OCI-LY1 (cell line): ENCODE measurements at regions not wholly inside any gene's neighbourhood (a gene's known extent, or its start where the extent isn't known, plus 50 kb on each side); places are given as distances from the start of the nearest gene placed in this dataset.

Experiments
- H2AFZ ChIP-seq: fragments of 200-600 bp; sonication (generic), shearing (Covaris generic); 2 replicates; pipeline ENCODE4 v1.6.0; 2014; ENCODE audit warnings: antibody characterized with exemption, mild to moderate bottlenecking, low read length
- H3F3A ChIP-seq: fragments of 200-600 bp; sonication (generic), shearing (Covaris generic); 2 replicates; pipeline ENCODE4 v1.6.0; 2014; ENCODE audit warnings: mild to moderate bottlenecking, antibody characterized with exemption, low read length, moderate library complexity; ENCODE audit not compliant: insufficient read depth
- H3K27ac ChIP-seq: fragments of 200-600 bp; sonication (generic); 2 replicates; pipeline ENCODE4 v1.5.1; 2014; ENCODE audit warnings: low read length, mixed run types, mild to moderate bottlenecking, low read depth; ENCODE audit not compliant: poor library complexity, severe bottlenecking
- H3K27me3 ChIP-seq: fragments of 200-600 bp; sonication (generic); 2 replicates; pipeline ENCODE4 v1.6.0; 2014; ENCODE audit warnings: antibody characterized with exemption, mild to moderate bottlenecking, low read length, moderate library complexity; ENCODE audit not compliant: insufficient read depth
- H3K36me3 ChIP-seq: fragments of 200-600 bp; sonication (generic); 2 replicates; pipeline ENCODE4 v1.6.1; 2014; ENCODE audit warnings: mild to moderate bottlenecking, antibody characterized with exemption, low read length, moderate library complexity, mixed read lengths; ENCODE audit not compliant: insufficient read depth
- H3K4me1 ChIP-seq: fragments of 200-600 bp; sonication (generic); 2 replicates; pipeline ENCODE4 v1.5.1; 2014; ENCODE audit warnings: mild to moderate bottlenecking, low read length, moderate library complexity; ENCODE audit not compliant: insufficient read depth, severe bottlenecking
- H3K4me2 ChIP-seq: fragments of 200-600 bp; sonication (generic), shearing (Covaris generic); 2 replicates; pipeline ENCODE4 v1.6.1; 2014; ENCODE audit warnings: low read length
- H3K4me3 ChIP-seq: fragments of 200-600 bp; sonication (generic); 2 replicates; pipeline ENCODE4 v1.5.1; 2014; ENCODE audit warnings: low read length, low read depth, mild to moderate bottlenecking, mixed read lengths; ENCODE audit not compliant: poor library complexity, severe bottlenecking
- H3K79me2 ChIP-seq: fragments of 200-600 bp; shearing (Covaris generic); 2 replicates; pipeline ENCODE4 v1.6.1; 2016; ENCODE audit warnings: mixed run types, low read length, mixed read lengths; ENCODE audit not compliant: insufficient read depth
- H3K9ac ChIP-seq: fragments of 200-600 bp; sonication (generic), shearing (Covaris generic); 2 replicates; pipeline ENCODE4 v1.6.1; 2014; ENCODE audit warnings: mild to moderate bottlenecking, low read length, mixed read lengths
- H3K9me2 ChIP-seq: fragments of 200-600 bp; sonication (generic), shearing (Covaris generic); 2 replicates; pipeline ENCODE4 v1.6.1; 2014; ENCODE audit warnings: low read depth, mild to moderate bottlenecking, low read length, mixed read lengths
- H3K9me3 ChIP-seq: fragments of 200-600 bp; shearing (Covaris generic); 2 replicates; pipeline ENCODE4 v1.6.1; 2014; ENCODE audit warnings: low read length, mixed read lengths
- H4K20me1 ChIP-seq: fragments of 200-600 bp; sonication (generic), shearing (Covaris generic); 2 replicates; pipeline ENCODE4 v1.6.0; 2016; ENCODE audit warnings: mild to moderate bottlenecking, low read length; ENCODE audit not compliant: insufficient read depth
- EZH2 ChIP-seq: fragments of 200-600 bp; sonication (generic), shearing (Covaris generic); IDR thresholded peaks from 2 replicates; pipeline ENCODE4 v1.8.0; 2017; ENCODE audit warnings: borderline replicate concordance, mixed run types, mild to moderate bottlenecking, antibody characterized with exemption, low read length, moderate library complexity, mixed read lengths
- TF ChIP-seq, protein P1 (sequence below): fragments of 200-600 bp; sonication (generic), shearing (Covaris generic); IDR thresholded peaks from 2 replicates; pipeline ENCODE4 v1.5.1; 2017; ENCODE audit warnings: mild to moderate bottlenecking, antibody characterized with exemption, low read length, moderate library complexity, mixed read lengths

DNA sequence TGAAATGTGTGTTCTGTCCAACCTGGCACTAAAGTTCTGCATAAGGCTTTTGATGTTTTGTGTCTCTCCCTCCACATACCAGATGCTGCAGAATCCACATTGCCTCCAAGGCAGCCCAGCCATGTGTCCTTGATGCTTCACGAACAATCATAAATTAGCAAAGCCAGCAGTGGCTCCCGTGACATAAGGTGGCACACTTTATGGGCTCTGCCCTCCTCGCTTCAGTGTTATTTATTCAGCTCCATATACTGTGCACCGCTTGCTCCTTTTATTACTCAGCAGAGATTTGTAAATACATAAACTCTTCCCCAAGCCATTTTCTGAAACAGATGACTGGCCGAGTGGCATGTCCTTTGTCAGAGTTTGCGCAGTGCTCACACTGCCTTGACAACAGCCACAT lies 112.8 kb upstream of the SLC35F3 start:
- no peaks in the 10 kb centered on the region for H3K79me2 ChIP-seq
- no peak overlapping the region for H3K9ac ChIP-seq
- H3F3A ChIP-seq: no peaks in the 10 kb centered on the region

DNA sequence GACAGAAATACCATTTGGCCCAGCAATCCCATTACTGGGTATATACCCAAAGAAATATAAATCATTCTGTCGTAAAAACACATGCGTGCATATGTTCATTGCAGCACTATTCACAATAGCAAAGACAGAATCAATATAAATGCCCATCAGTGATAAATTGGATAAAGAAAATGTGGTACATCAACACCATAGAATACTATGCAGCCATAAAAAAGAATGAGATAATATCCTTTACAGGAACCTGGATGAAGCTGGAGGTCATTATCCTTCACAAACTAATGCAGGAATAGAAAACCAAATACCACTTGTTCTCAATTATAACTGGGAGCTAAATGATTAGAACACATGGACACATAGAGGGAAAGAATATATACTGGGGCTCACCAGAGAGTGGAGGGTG lies 109.6 kb upstream of the SLC35F3 start:
- Histone ChIP-seq H3K9ac (no peak overlapping the region), H3K36me3 (no peaks in the 10 kb centered on the region), H3K9me3 (no peaks in the 10 kb centered on the region), H3F3A (no peaks in the 10 kb centered on the region), H3K4me2 (no peak overlapping the region), H3K27me3 (no peaks in the 10 kb centered on the region), H3K27ac (no peak overlapping the region), H3K79me2 (no peaks in the 10 kb centered on the region), H4K20me1 (no peaks in the 10 kb centered on the region), H3K4me3 (no peak overlapping the region), H2AFZ (no peak overlapping the region), H3K9me2 (no peaks in the 10 kb centered on the region), H3K4me1 (no peaks in the 10 kb centered on the region)
- no peak for TF ChIP-seq EZH2
- TF ChIP-seq, protein P1, sequence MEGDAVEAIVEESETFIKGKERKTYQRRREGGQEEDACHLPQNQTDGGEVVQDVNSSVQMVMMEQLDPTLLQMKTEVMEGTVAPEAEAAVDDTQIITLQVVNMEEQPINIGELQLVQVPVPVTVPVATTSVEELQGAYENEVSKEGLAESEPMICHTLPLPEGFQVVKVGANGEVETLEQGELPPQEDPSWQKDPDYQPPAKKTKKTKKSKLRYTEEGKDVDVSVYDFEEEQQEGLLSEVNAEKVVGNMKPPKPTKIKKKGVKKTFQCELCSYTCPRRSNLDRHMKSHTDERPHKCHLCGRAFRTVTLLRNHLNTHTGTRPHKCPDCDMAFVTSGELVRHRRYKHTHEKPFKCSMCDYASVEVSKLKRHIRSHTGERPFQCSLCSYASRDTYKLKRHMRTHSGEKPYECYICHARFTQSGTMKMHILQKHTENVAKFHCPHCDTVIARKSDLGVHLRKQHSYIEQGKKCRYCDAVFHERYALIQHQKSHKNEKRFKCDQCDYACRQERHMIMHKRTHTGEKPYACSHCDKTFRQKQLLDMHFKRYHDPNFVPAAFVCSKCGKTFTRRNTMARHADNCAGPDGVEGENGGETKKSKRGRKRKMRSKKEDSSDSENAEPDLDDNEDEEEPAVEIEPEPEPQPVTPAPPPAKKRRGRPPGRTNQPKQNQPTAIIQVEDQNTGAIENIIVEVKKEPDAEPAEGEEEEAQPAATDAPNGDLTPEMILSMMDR: no peak

More for the DNA sequence above, 112.8 kb upstream of the SLC35F3 start:
- Histone ChIP-seq H3K36me3 (no peaks in the 10 kb centered on the region), H3K4me2 (no peak overlapping the region), H2AFZ (no peak overlapping the region), H3K27me3 (no peaks in the 10 kb centered on the region), H3K4me3 (no peak overlapping the region), H3K9me2 (no peaks in the 10 kb centered on the region), H3K4me1 (no peaks in the 10 kb centered on the region), H4K20me1 (no peaks in the 10 kb centered on the region), H3K27ac (no peak overlapping the region), H3K9me3 (no peaks in the 10 kb centered on the region)
- TF ChIP-seq, protein P1: no peak
- no peak for TF ChIP-seq EZH2

DNA sequence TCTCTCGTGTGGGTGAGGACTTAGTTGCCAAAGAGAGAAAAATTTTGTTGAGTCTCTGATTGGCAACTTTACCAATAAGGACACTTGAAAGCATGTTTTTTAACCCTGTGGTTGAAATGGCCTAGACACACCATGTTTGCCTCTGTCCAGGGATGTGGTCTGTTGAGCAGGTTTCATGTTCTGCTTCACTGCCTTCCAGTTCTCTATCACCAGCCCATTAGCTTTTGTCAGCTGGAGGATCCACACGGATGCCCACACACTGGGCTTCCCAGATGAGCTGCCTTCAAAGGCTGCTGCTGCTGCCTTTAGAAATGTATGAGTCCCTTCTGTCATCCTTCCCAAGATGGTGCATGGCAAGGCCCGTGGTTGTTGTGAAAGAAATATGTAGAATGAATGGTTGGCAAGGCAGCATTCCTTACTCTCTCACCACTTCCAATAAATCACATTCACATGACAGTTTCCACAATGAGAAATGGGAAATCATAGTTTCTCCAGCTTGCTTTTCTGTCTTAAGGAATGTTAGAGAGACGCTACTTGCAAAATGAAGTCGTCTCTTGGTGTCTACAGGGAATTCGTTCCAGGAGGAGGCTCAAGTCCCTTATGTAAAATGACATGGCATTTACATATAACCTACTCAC lies 108.2 kb upstream of the SLC35F3 start:
- Histone ChIP-seq H4K20me1 (no peaks in the 10 kb centered on the region), H3K36me3 (no peaks in the 10 kb centered on the region)
- TF ChIP-seq, protein P1: no peak
- no peak for TF ChIP-seq EZH2

More for the DNA sequence above, 108.2 kb upstream of the SLC35F3 start:
- Histone ChIP-seq H3K4me3 (no peak overlapping the region), H2AFZ (no peak overlapping the region), H3K4me2 (no peak overlapping the region), H3K4me1 (no peaks in the 10 kb centered on the region), H3K9me3 (no peaks in the 10 kb centered on the region), H3F3A (no peaks in the 10 kb centered on the region), H3K9me2 (no peaks in the 10 kb centered on the region), H3K9ac (no peak overlapping the region), H3K27ac (no peak overlapping the region), H3K79me2 (no peaks in the 10 kb centered on the region), H3K27me3 (no peaks in the 10 kb centered on the region)
